GM12892 (cell line): ENCODE measurements at regions not wholly inside any gene's neighbourhood (a gene's known extent, or its start where the extent isn't known, plus 50 kb on each side); places are given as distances from the start of the nearest gene placed in this dataset.

Experiments
- POLR2A ChIP-seq: IDR thresholded peaks from 2 replicates; pipeline ENCODE4 v1.6.1; 2011; ENCODE audit warnings: low read depth, low read length, control low read depth
- POLR2AphosphoS5 ChIP-seq: IDR thresholded peaks from 2 replicates; pipeline ENCODE4 v1.6.1; 2011; ENCODE audit warnings: low read depth, low read length, control low read depth
- TAF1 ChIP-seq: IDR thresholded peaks from 2 replicates; pipeline ENCODE4 v1.6.1; 2011; ENCODE audit warnings: low read depth, mild to moderate bottlenecking, control low read depth, low read length, borderline replicate concordance

DNA sequence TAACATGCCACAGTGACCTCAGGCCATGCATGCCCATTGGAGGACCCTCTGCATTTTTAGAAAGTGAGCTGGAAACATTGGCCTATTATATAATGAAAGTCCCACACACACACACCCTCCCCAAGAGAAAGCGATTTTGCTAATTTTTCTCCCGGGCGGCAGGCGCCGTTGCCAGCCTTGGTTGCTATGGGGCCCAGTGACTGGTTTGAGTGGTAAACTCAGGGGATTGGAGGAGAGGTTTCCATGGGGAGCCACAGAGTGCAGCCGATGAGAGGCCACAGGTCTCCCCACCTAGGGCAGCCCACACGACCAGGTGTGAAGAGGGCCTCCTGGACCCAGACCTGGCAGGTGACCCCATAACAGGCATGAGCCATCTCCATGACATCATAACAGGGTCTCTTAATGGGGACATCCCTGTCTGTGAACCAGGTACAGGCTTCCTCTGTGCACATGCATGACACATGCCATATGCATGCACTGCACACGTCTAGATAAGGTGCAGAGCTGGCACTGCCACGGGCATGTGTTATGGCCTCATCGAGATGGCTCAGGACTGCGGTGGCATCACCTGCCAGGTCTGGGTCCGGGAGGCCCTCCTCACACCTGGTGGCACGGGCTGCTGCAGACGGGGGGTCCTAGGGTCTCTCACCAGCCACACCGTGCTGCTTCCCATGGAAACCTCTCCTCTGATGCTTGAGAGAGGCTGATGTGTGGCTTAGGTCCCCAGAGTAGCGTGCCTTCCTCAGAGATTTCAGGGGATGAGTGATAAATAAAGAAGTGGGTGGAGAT, 144.1 kb downstream of the RBFOX3 start:
- no peak for TF ChIP-seq POLR2AphosphoS5
- TF ChIP-seq POLR2A: no peak
- TF ChIP-seq TAF1: no peak
